HEK293T (cell line): ENCODE measurements at regions not wholly inside any gene's neighbourhood (a gene's known extent, or its start where the extent isn't known, plus 50 kb on each side); places are given as distances from the start of the nearest gene placed in this dataset.

Source experiments
- BHLHE40 ChIP-seq: fragments of 450-650 bp; IDR thresholded peaks from 2 replicates; pipeline ENCODE4 v1.6.1; 2016; ENCODE audit warnings: mild to moderate bottlenecking, moderate library complexity, borderline replicate concordance
- FOXA1 ChIP-seq: fragments of 450-650 bp; IDR thresholded peaks from 2 replicates; pipeline ENCODE4 v1.6.1; 2016; ENCODE audit warnings: mild to moderate bottlenecking
- FOXK2 ChIP-seq: fragments of 450-650 bp; IDR thresholded peaks from 2 replicates; pipeline ENCODE4 v1.6.1; 2016; ENCODE audit warnings: mild to moderate bottlenecking
- FOXM1 ChIP-seq: fragments of 450-650 bp; IDR thresholded peaks from 2 replicates; pipeline ENCODE4 v1.6.1; 2017; ENCODE audit warnings: mild to moderate bottlenecking, borderline replicate concordance
- HDGF ChIP-seq: fragments of 450-650 bp; IDR thresholded peaks from 2 replicates; pipeline ENCODE4 v1.6.1; 2017; ENCODE audit warnings: antibody characterized with exemption, borderline replicate concordance
- LEF1 ChIP-seq: fragments of 450-650 bp; IDR thresholded peaks from 2 replicates; pipeline ENCODE4 v1.6.1; 2017; ENCODE audit warnings: mild to moderate bottlenecking, borderline replicate concordance
- SP1 ChIP-seq: fragments of 450-650 bp; IDR thresholded peaks from 2 replicates; pipeline ENCODE4 v1.6.1; 2017
- SUZ12 ChIP-seq: fragments of 450-650 bp; IDR thresholded peaks from 2 replicates; pipeline ENCODE4 v1.6.1; 2016; ENCODE audit warnings: mild to moderate bottlenecking
- TARDBP ChIP-seq: fragments of 450-650 bp; IDR thresholded peaks from 2 replicates; pipeline ENCODE4 v1.6.1; 2016
- ZNF384 ChIP-seq: fragments of 450-650 bp; IDR thresholded peaks from 2 replicates; pipeline ENCODE4 v1.6.1; 2016
- TF ChIP-seq, protein P1 (sequence below): fragments of 450-650 bp; IDR thresholded peaks from 2 replicates; pipeline ENCODE4 v1.6.1; 2016

DNA sequence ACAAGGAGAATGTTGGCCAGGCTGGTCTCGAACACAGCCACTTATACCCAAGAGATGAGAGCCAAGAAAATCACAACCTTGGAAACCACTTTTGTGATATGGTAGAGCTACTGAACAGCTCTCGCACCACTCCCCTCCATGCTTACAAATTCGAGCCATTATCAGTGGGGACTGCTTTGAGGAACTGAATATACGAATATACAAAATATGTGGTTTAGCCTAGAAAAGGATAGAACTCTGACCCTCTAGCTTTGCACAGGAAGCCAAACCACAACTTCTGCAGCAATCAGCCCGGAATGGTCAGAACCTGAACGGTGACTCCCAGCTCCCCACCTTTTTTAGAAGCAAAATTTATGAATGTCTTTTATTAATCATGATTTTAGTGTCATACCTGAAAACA is 129.8 kb upstream of the TMEM132C start:
- no peak for TF ChIP-seq FOXM1
- TF ChIP-seq BHLHE40, result no peak
- no peak for TF ChIP-seq TARDBP
- no peak for TF ChIP-seq SP1
- no peak for TF ChIP-seq FOXK2
- no peak for TF ChIP-seq FOXA1
- TF ChIP-seq HDGF, result no peak
- TF ChIP-seq, protein P1, sequence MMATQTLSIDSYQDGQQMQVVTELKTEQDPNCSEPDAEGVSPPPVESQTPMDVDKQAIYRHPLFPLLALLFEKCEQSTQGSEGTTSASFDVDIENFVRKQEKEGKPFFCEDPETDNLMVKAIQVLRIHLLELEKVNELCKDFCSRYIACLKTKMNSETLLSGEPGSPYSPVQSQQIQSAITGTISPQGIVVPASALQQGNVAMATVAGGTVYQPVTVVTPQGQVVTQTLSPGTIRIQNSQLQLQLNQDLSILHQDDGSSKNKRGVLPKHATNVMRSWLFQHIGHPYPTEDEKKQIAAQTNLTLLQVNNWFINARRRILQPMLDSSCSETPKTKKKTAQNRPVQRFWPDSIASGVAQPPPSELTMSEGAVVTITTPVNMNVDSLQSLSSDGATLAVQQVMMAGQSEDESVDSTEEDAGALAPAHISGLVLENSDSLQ, result no peak
- no peak for TF ChIP-seq ZNF384
- no peak for TF ChIP-seq SUZ12
- TF ChIP-seq LEF1, result no peak
